ENCODE measurements at regions not wholly inside any gene's neighbourhood (a gene's known extent, or its start where the extent isn't known, plus 50 kb on each side); places are given as distances from the start of the nearest gene placed in this dataset.
A peak's percentile ranks its signal among the peaks of the same experiment; 100 is the strongest.

GRCh38 chr6:15037253-15037652 lies 208.6 kb upstream of the JARID2 start:
- no peak for DNase-seq
- intact Hi-C loops (cut with DNase I): no loop called here

GRCh38 chr6:15038013-15038791 lies 207.7 kb upstream of the JARID2 start:
- DNase-seq: no peak
- intact Hi-C loops (cut with DNase I): no loop called here

- intact Hi-C loops (cut with DNase I): no loop called here
- no peak for DNase-seq
Measured at GRCh38 chr6:15039136-15039535, 206.7 kb upstream of the JARID2 start.

- no peak for DNase-seq
- intact Hi-C loops (cut with DNase I): no loop called here
Measured at GRCh38 chr6:15042938-15043337, 202.9 kb upstream of the JARID2 start.

GRCh38 chr6:15044146-15044882 lies 201.6 kb upstream of the JARID2 start:
- intact Hi-C loops (cut with DNase I): no loop called here
- DNase-seq: no peak

DNA sequence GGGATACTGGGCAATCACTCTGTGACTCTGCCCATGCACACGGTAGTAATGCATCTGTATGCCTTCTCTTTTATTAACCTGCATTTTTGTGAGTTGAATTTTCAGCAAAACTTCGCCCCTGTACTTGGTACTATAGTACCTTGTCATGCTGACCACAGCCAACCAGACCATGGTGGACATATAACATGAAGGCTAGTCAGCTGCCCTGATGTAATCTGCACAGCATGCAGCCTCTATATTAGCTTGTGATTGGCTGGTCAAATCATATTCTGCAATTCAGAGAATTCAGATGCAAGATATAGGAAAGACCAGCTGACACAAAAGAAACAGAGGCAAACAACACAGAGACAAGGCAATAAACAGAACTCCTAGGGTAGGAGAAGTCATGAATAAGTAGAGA lies 200.9 kb upstream of the JARID2 start:
- no peak for DNase-seq
- intact Hi-C loops (cut with DNase I): no loop called here

- DNase-seq: no peak
- intact Hi-C loops (cut with DNase I): no loop called here
Measured at GRCh38 chr6:15046751-15047150, 199.1 kb upstream of the JARID2 start.

GRCh38 chr6:15048367-15048766 lies 197.5 kb upstream of the JARID2 start:
- intact Hi-C loops (cut with DNase I): no loop called here
- no peak for DNase-seq

- intact Hi-C loops (cut with DNase I): no loop called here
- no peak for DNase-seq
Measured at GRCh38 chr6:15058200-15059061, 187.4 kb upstream of the JARID2 start.

GRCh38 chr6:15061180-15061641 lies 184.7 kb upstream of the JARID2 start:
- DNase-seq: peak in 3 of 42 donors; percentile 9 to 13 (median 10)
- intact Hi-C loops (cut with DNase I): no loop called here

DNA sequence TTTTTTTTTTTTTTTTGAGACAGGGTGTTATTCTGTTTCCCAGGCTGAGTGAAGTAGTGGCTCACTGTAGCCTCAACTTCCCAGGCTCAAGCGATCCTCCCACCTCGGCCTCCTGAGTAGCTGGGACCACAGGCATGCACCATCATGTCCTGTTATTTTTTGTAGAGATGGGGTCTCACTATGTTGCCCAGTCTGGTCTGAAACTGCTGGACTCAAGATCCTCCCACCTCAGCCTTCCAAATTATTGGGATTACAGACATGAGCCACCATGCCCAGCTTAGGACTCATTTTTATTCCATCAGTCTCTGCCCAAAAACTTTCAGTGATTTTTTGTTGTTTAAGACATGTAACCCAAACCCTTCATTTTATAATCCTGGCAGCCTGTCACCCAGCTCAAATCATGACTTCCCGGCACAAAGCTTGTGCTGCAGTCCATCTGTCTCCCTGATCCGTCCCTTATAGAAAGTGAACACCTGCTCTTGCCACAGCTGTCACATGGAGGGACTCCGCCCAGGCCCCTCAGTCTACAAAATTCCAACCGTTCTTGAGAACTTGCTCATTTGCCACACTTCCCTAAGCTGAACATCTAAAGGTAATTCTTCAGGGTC lies 183.9 kb upstream of the JARID2 start:
- no peak for DNase-seq
- intact Hi-C loops (cut with DNase I): no loop called here

DNA sequence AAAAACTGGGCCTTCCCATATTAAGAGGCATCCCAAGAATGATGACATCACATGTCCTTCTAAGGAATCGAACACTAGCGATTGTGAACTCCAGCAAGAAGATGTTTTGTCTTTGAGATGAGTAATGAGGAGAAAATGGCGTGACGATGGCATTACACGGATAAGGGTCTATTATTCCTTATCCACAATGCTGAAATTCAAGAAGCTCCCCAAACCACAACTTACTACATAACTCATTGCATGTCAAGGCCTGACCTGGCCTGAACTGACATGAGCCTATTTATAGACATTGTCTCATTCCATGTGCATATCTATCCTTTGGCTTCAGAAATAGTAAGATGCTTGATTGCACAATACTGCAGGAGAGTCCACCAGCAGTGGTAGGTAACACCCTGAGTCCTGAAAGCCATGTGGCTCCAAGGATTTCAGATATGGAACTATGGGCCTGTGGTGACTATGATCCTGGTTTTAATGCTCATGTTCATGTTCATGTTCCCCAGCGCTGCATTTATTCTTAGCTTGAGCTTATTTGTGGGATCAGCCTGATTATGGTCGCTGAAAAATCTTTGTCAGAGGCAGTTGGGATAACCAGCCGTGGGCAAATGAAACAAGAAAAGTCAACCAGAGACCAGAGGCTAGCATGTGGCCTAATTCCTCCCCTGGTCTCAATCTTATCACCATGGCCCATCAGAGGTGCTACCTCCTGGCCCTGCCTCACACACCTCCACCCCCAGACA lies 183.2 kb upstream of the JARID2 start:
- no peak for DNase-seq
- intact Hi-C loops (cut with DNase I): no loop called here

DNA sequence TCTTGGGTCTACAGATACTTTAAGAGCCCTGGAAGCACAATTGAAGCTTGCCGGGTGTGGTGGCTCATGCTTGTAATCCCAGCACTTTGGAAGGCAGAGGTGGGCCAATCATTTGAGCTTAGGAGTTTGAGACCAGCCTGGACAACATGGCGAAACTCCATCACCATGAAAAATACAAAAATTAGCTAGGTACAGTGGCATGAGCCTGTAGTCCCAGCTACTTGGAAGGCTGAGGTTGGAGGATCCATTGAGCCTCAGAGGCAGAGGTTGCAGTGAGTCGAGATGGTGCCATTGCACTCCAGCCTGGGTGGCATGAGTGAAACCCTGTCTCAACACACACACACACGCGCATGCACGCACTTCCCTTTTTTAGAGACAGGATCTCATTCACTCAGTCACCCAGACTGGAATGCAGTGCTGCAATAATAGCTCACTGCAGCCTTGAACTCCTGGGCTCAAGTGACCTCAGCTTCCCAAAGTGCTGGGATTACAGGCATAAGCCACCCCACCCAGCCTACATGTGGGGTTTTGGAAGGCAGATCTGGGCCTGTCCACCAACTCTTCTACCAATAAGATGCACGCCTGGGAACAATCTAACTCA lies 182.5 kb upstream of the JARID2 start:
- peak in 20 of 42 donors; percentile 4 to 54 (median 20) for DNase-seq
- intact Hi-C loops (cut with DNase I): no loop called here

DNA sequence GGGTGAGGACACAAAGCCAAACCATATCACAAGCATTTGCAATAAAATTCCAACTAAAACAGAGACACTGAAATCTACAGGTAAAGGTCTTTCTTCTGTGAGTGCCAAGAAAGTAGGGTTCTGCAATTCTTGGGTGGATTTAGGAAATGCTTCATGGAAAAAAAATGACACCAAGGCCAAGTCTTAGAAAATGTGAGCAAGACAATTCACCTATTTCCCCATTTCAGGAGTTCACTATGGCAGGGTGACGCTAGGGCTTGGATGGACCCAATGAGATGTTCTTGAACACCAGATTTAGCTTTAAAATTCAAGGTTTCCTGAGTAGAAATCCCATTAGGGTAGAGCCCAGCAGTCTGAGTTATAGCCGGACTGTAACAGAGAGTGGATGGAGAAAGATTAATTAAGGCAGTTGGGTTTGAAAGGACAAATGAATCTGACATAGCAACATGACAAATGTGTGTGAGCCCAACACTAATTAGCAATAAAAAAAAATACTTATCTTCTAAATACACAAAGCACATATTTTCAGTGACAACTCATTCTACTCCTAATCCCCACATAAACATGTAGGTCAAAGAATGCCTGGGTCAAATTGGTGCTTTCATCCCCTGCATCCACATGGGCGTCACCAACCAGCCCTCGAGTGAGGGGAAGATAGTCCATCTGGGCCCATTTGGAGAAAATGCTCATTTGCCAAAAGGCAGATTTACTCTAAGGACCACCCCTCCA lies 180.4 kb upstream of the JARID2 start:
- intact Hi-C loops (cut with DNase I): no loop called here
- no peak for DNase-seq

DNA sequence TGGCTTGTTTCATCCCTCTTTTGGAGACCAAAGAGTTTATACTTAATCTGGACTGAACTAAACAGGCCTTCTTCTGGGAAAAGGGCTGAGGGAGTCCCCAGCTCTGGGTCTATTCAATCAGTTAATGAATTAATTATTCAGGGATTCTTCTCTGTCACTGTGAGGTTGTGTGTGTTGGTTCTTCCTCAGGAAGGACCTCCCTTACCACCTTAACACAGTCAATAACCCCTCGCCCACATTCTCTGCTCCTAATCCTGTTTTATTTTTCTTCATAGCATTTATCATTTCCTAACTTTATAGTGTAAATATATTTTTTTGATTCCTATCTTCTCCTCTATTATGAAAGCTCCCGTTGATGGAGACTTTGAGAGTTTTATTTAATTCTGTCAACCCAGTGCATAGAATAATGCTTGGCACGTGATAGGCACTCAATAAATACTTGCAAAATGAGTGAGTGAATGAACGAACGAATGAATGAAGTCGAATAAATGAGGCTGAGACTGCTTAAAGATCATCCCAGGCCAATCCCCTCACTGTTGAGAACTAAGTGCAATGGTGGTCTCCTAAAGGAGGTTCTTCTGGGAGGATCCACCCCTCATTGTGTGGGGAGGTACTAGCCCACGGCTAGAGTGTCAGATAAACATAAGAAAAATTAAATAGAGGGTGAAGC lies 179.6 kb upstream of the JARID2 start:
- intact Hi-C loops (cut with DNase I): no loop called here
- DNase-seq: no peak

DNA sequence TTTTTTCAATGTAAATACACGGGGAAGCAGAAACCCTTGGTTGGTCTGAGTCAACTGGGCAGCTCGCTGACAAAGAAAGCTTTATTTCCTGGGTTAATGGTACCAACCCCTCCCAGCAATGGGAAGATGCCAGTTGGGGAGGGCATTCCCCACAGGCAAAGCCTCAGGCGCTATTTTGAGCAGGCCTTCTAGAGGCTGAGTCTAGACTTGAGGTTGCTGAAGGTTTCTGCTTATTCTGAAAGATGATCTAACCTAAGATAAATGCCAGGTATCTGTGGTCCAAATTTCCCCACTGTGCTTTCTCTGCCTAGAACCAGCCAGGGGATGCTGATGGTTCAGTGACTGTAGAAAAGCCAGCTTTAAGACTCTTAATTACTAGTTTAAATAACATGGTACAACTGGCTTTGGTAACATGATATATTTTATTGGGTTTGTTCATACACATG lies 172.5 kb upstream of the JARID2 start:
- intact Hi-C loops (cut with DNase I): no loop called here
- DNase-seq: peak in 33 of 42 donors; percentile 13 to 75 (median 48)

Data from head of caudate nucleus (tissue), 42 donors.